HG02623 (cell line): ENCODE measurements at regions not wholly inside any gene's neighbourhood (a gene's known extent, or its start where the extent isn't known, plus 50 kb on each side); places are given as distances from the start of the nearest gene placed in this dataset.
"Not testable (repeated sequence)": the region's sequence is repeated elsewhere in the genome, so short reads cannot be mapped to it uniquely, and the experiment has no call there.

Experiments used
- ATAC-seq: cut with Tn5 transposase; IDR thresholded peaks from one replicate; pipeline ENCODE4 v1.9.1; 2021; ENCODE audit warnings: moderate library complexity; ENCODE audit not compliant: unreplicated experiment

DNA sequence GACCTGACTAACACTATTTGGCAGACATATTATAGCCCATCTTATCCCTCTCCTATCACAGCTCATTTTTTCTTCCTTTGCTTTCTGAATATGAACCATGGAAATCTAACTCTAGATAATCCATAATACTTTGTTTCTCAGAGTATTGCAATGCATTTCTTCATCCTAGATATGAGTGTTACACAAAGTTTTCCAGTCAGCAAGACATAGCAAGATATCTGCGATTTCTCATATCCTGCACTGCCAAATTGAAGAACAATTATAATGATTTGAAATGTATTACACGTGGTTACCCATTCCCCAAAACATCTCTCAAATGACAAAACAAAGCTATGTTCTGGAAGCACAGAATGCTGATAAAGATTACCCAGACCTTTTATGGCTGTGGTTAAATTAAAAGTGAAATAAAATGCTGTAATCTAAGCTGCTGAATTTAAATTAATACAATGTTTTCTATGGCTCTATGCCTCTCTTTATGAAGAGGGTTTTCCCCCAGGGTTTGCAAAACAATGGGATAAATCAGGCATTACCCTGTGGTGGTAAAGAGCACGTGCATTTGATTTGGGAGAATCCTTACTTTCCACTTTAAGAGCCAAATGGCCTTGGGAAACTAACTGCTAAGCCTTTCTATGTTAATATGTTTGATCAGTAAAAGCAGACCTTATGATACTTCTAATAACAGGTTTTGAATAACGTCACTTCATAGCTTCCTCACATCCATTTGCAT is 1291.0 kb upstream of the CNTN5 start:
- ATAC-seq, result no peak

DNA sequence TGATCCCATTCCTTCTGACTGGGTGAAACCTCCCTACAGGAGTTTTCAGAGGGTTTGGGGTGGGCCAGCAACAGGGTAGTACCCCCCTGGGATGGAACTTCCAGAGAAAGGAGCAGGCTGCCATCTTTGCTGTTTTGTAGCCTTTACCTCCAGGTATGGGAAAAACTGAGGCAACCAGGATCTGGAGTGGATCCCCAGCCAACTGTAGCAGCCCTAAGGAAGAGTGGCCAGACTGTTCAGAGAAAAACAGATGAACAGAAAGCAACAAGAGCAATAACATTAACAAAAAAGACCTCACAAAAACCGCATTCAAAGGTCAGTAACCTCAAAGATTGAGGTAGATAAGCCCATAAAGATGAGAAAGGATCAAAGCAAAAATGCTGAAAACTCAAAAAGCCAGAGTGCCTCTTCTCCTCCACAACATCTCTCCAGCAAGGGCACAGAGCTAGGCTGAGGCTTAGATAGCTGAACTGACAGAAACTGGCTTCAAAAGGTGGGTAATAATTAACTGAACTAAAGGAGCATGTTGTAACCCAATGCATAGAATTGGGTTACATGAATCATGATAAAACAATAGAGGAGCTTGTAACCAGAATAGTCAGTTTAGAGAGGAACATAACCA is 1288.6 kb upstream of the CNTN5 start:
- ATAC-seq, result no peak

DNA sequence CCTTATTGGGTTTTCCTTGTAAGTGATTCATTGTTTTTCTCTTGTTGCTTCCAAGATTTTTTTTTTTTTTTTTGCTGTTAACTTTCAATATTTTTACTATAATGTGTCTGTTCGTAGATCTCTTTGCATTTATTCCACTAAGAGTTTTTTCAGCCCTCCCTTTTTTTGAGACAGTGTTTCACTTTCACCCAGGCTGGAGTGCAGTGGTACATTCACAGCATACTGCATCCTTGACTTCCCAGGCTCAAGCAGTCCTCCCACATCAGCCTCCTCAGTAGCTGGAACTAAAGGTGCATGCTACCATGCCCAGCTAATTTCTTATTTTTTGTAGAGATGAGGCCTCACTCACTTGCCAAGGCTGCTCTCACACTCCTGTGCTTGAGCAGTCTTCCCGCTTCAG is 1282.0 kb upstream of the CNTN5 start:
- no peak for ATAC-seq

DNA sequence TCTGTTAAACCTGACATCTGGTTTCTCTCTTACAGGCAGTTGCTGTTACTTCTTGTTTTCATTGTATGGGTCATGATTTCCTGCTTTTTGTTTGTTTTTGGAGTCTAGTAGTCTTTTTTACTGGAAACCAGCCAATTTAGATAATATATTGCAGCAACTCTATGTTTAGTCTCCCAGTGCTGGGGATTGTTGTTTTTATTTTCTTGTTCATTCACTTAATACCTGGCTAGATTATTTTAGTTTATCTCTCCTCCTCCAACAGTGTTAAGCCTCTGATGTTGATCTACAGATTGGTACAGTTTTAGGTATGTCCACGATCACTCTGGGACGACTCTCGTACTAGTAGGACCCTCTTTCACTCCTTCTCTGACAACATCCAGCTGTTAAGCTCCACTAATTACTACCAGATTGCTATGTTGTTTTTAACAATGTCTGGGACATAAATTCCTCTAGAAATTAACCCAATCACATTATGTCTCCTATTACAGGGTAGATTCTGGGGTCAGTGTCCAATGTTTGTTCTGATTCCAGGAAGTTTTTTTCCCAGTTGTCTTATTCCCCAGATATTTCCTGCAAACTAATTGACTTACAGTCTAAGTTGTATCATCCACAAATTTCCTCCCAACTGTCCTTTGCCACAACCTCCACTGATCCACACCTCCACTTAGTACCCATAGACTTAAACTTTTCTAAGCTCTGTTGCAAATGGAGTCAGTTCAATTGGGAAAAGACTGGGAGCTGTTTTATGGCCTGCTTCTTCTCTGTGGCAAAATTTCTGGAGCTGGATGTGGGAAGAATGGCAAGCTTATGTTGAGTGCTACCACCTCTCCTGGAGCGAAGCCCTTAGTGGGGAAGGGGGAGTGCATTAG is 1280.6 kb upstream of the CNTN5 start:
- ATAC-seq, result no peak

DNA sequence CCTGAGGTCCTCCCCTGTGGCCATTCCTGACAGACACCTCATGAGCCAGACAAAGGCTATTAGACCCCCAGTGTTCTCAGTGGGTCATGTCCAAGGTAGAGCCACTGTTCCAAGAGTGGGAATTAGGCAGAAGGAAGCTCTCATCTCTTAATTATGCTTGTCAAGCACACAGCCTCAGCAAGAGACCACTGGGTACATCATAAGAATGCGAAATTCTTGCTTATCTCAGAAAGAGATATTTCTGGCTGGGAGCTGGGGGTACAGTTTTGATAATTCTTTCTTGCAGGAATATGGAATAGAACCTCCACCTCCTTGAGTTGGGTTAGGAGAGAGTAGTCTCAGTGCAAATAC is 1280.0 kb upstream of the CNTN5 start:
- no peak for ATAC-seq

DNA sequence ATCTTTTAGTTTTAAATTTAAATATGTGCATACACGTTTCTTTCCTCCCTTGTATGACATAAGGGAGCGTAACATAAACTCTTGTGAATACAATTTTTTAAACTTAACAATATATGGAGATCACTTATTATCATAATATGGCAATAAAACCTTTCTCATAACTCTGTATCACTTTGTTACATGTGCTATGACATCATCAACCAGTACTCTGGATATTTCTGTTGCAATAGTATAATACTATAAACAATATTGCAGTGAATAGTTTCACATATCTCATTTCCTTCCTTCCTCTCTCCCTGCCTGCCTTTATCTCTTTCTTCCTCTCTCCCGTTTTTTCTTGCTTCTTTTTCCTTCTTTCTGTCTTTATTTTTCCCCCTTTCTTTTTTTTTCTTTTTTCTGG is 1278.0 kb upstream of the CNTN5 start:
- ATAC-seq, result no peak

DNA sequence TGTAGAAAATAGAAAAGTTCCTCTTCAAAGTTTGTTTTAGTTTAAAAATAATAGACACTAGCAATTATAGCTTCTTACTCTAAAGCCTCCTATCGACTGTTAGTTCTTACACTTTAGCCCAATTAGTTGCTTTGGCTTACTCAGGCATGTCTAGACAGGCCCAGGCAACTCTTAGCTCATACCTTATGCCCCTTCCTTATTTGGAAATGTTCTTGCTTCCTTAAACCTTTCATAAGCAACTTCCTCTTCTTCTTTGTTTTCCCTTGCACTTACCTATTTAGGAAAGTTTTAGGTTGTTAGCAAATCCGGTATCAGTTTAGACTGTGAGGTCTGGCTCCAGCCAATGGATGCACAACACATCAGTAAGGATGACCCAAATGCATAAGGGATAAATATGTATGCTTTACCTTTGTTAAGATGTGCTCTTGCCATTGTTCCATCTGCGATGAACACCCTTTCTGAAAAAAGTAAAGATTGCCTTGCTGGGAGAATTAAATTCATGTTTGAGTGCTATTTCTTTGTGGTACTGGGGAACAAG is 1277.5 kb upstream of the CNTN5 start:
- no peak for ATAC-seq

DNA sequence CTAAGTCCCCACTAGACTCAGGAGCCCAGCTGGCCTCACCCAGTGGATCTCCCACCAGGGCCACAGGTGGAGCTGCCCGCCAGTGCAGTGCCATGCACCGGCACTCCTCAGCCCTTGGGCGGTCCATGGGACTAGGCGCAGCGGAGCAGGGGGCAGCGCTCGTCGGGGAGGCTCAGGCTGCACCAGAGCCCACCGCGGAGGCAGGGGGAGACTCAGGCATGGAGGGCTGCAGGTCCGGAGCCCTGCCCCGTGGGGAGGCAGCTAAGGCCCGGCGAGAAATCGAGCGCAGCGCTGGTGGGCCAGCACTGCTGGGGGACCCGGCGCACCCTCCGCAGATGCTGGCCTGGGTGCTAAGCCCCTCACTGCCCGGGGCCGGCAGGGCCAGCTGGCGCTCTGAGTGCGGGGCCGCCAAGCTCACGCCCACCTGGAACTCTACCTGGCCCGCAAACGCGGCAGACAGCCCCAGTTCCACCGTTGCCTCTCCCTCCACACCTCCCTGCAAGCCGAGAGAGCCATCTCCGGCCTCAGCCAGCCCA is 1275.2 kb upstream of the CNTN5 start:
- no peak for ATAC-seq

DNA sequence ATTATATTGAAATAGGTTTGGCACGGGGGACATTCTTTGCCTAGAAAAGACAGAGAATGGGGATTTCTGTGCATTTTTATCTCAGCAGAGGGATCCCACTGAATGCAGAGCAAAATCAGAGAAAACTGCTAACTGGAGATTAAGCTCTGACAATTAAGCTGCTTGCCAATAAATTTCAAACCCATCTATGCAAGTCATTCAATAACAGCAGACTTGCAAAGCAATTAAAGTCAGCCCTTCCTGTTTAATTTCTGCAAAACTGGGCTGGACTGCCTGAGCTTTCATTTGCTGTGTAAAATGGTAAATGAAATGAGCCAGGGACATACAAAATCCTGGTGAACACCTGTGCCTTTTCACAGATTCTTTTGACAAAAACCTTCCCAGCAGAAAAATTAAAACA is 1273.9 kb upstream of the CNTN5 start:
- no peak for ATAC-seq

DNA sequence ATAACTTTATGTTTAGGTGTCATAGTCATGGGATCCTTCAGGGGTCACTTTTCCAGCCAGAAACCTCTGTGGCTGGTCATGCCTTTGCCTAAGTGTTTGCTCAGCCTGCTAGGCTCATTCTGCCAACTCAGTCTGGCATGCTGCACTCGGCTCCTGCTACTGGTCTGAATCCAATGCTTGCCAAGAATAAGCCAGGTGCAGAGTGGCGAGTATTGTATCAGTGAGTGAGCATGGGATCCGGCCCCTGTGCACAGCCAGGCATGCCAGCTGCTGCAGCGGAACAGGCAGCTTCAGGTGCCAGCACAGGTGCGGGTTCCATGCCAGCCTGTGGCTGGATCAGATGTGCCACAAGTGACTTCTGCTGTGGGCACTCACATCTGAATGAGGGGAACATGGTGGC is 1269.3 kb upstream of the CNTN5 start:
- no peak for ATAC-seq

DNA sequence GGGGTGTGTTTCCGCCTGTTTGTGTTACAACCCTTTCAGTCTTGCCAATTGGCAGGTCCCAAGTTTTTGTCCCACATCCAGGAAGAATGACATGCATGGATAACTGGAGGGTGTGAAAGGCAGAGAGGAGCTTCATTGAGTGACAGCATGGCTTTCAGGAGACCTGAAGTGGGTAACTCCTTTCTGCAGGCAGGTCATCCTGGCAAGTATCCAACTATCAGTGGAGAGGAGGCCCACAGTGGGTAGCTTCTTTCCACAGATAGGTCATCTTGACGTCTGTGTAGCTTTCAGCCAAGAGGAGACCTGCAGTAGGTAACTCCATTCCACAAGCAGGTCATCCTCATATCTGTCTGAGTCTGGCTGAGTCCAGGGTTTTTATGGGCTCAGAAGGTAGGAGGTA is 1268.8 kb upstream of the CNTN5 start:
- ATAC-seq, result no peak

DNA sequence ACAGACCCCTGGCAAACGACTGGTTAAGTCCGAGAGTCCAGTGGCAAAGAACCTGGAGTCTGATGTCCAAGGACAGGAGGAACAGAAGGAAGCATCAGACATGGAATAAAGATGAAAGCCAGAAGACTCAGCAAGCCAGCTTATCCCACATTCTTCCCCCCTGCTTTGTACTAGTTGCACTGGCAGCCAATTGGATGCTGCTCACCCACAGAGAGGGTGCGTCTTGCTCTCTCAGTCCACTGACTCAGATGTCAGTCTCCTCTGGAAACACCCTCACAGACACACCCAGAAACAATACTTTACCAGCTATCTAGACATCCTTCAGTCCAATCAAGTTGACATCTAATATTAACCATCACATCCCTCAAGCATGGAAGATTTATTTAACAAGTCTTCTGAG is 1265.8 kb upstream of the CNTN5 start:
- no peak for ATAC-seq

DNA sequence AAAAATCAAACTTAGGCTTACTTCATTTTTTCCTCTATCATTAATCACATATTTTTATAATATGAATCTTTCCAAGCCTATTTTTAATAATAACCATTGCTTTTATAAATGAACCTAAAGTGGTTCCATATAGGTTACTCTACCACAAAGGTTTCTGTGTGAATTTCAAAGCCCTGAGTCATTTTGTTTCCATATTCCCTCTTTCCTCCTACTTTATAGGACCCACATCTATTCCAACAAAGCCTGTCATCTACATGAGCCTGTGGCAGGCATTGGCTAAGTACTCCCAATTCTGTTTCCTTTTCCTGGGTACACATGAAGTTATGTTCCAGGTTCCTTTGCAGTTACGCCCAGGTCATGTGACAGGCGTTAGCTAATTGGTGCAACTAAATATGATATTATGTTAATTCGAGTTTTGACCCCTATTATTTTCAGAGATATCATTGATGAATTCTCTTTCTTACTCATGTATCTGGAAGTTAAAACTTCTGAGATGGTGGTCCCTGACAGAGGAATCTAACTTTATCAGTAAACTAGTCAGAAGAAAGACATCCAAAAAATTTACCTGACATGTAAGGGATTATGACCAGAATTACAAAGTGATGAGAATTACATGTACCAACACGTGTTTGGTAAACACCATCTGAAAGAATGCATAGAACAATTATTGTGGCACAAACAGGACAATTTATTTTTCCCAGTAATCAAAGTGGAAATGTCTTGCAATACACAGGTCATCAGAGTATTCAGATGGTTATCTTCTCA is 1264.0 kb upstream of the CNTN5 start:
- ATAC-seq, result no peak

DNA sequence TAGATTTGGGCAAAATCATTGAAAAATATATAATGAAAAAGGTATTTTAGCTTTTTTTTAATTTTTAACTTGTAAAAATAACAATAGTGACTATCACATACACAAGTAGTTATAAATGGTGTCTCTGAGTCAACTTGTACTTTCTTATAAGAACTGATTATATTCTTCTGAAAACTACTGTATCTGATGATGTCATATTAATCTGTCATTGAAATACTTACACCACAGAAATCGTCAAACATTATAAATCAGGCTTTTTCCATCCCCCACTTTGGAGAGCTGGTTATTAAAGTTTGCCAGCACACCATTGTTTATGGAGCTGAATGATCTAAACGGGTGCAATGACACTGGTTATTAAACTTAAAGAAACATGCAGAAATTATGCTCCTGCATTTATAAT is 1259.6 kb upstream of the CNTN5 start:
- no peak for ATAC-seq

DNA sequence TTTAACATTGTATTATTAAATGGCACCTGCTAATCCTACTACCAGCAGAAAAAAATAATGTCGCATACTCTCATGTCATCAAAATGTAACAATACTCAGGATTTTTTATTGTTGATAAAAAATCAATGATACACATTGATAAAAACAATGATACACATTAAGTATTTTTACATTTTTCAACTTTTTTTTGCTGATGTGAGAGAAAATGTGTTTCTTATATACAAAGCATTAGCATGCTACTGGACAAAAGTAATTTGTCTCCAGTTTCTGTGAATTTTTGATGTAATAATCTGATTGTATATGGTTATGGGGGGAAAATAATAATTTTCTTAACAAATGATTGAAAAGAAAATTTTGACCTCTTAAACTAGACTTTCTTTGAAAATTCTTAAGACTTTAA is 1256.6 kb upstream of the CNTN5 start:
- ATAC-seq, result no peak

DNA sequence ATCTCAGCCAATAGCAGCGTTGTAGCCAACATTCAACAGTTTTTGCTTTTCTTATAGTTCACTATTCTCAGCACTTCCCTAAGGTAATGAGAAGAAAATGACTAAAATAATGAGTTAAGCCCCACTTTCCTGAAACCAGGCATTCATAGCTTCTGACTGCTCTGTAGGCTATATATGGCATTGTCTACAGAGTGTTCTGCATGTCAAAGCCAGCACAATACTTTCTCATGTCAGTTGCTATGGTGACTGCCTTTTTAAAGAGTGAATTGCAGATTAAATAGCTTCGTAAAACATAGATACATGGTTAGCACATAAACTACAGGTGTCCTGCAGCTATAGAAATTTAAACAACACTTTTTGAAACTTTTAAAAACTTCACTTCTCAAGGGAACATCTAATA is 1256.1 kb upstream of the CNTN5 start:
- ATAC-seq, result no peak

DNA sequence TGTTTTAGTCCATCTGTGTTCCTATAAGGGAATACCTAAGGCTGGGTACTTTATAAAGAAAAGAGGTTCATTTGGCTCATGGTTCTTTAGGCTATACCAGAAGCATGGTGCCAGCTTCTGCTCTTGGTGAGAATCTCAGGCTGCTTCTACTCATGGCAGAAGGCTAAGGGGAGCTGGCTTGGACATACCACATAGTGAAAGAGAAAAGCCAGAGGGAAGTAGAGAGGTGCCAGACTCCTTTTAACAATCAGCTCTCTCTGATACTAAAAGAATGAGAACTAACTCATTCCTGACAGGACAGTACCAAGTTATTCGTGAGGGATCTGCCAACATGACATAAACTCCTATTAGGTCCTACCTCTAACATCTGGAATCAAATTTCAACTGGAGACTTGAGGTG is 1250.2 kb upstream of the CNTN5 start:
- no peak for ATAC-seq

DNA sequence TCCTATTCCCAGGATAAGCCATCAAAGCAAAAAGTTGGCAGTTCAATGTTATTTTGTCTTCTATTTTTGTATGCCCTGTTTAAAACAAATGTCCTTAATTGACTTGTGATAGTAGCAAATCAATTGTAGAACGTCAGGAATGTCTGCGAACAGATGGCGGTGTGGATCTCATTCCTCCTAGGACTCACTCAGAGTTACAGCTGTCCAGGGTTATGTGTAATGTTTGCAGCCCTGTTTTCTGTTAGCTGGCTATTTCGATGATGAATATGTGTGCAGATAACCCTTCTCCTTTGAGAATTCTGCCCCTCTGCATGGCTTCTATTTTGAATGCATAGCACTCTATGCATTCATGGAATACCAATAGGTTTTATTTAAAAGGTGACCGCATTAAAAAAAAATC is 1248.0 kb upstream of the CNTN5 start:
- ATAC-seq, result no peak

DNA sequence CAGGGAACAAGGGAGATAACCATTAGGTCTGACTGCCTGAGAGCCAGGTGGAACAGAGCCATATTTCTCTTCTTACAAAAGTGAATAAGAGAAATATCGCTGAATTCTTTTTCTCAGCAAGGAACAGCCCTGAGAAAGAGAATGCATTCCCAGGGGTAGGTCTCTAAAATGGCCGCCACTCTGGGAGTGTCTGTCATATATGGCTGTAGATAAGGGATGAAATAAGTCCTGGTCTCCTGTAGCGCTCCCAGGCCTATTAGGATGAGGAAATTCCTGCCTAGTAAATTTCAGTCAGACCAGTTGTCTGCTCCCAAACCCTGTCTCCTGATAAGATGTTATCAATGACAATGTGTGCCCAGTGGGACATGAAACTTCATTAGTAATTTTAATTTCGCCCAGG is 1236.4 kb upstream of the CNTN5 start:
- ATAC-seq, result not testable (repeated sequence)

DNA sequence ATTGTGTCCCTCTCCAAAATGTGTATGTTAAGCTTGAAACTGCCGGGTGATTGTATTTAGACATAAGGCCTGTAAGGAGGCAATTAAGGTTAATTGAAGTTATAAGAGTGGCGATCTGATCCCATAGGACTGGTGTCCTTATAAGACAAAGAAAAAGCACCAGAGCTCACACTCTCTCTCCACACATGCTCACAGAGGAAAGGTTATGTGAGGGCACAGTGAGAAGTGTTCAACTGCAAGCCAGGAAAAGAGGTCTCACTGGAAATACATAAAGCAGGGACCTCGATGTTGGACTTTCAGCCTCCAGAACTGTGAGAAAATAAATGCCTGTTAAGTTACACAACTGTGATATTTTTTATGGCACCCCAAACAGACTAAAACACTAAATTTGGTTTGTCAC is 1233.8 kb upstream of the CNTN5 start:
- no peak for ATAC-seq

DNA sequence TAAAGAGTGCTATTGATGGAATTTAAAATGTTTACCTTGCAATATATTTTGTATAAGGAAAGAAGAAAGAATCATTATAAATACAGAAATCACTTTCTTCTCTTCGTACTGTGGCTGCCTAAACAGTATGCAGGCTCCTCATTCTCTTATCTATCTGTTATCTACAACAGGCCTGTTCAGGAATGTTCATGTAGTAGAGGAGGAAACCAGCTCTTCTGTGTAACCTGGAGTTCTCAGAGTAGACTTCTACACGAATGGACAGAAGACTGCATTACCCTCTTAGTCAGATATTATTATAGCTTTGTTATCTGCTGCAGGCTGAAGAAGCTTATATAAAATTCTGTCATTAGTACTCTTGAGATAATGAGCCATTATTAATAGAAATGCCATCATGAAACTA is 1225.9 kb upstream of the CNTN5 start:
- ATAC-seq, result no peak
